Liver (tissue), 8 donors: ENCODE measurements at regions not wholly inside any gene's neighbourhood (a gene's known extent, or its start where the extent isn't known, plus 50 kb on each side); places are given as distances from the start of the nearest gene placed in this dataset.

ENCODE experiments used
- DNase-seq: peaks from one replicate; pipeline ENCODE4 v3.0.0-alpha.2; 2017; ENCODE audit warnings: low spot score
- H3K27ac ChIP-seq, 2 donors: one replicate each; pipeline ENCODE4 v1.7.0; 2013; ENCODE audit warnings: inconsistent platforms in 2 of 2, low read length in 2 of 2, control low read depth in 1 of 2, low read depth in 1 of 2, mild to moderate bottlenecking in 1 of 2
- H3K27me3 ChIP-seq, 4 donors: one replicate each; pipeline versions ENCODE4 v1.6.1 to v1.7.0; 2013; ENCODE audit warnings: low read length in 3 of 4, inconsistent platforms in 1 of 4, mild to moderate bottlenecking in 1 of 4, moderate library complexity in 1 of 4; ENCODE audit not compliant: control insufficient read depth in 4 of 4, insufficient read depth in 4 of 4
- H3K36me3 ChIP-seq, 4 donors: one replicate each; pipeline versions ENCODE4 v1.6.1 to v1.7.0; 2013; ENCODE audit warnings: low read length in 3 of 4, mild to moderate bottlenecking in 3 of 4, low read depth in 1 of 4, moderate library complexity in 1 of 4; ENCODE audit not compliant: control insufficient read depth in 4 of 4, insufficient read depth in 3 of 4
- H3K4me1 ChIP-seq, 4 donors: one replicate each; pipeline versions ENCODE4 v1.6.1 to v1.7.0; 2013; ENCODE audit warnings: low read length in 3 of 4, mild to moderate bottlenecking in 3 of 4, moderate library complexity in 1 of 4; ENCODE audit not compliant: control insufficient read depth in 4 of 4, insufficient read depth in 4 of 4
- H3K4me3 ChIP-seq, 3 donors: one replicate each; pipeline versions ENCODE4 v1.6.1 to v1.7.0; 2013; ENCODE audit warnings: low read length in 3 of 3, control low read depth in 1 of 3, low read depth in 1 of 3, mild to moderate bottlenecking in 1 of 3
- H3K9ac ChIP-seq, 2 donors: one replicate each; pipeline ENCODE4 v1.7.0; 2013; ENCODE audit warnings: low read length in 2 of 2, mild to moderate bottlenecking in 2 of 2, moderate library complexity in 2 of 2, control low read depth in 1 of 2, low read depth in 1 of 2
- H3K9me3 ChIP-seq, 4 donors: one replicate each; pipeline versions ENCODE4 v1.6.1 to v1.7.0; 2013; ENCODE audit warnings: low read length in 3 of 4; ENCODE audit not compliant: control insufficient read depth in 4 of 4
- EGR1 ChIP-seq, 2 donors: IDR thresholded peaks; 2 replicates each; pipeline ENCODE4 v1.6.1; 2016 to 2018; ENCODE audit warnings: antibody characterized with exemption in 2 of 2, low read depth in 2 of 2
- FOXA1 ChIP-seq: IDR thresholded peaks from 2 replicates; pipeline ENCODE4 v1.6.1; 2016; ENCODE audit warnings: antibody characterized with exemption
- FOXA2 ChIP-seq: IDR thresholded peaks from 2 replicates; pipeline ENCODE4 v1.6.1; 2016; ENCODE audit warnings: antibody characterized with exemption
- GABPA ChIP-seq, 2 donors: IDR thresholded peaks in 1 of 2; conservative IDR thresholded peaks in 1 of 2; 2 replicates each; pipeline ENCODE4 v1.6.1; 2016; ENCODE audit warnings: antibody characterized with exemption in 2 of 2, mild to moderate bottlenecking in 1 of 2, moderate library complexity in 1 of 2
- HNF4A ChIP-seq, 2 donors: conservative IDR thresholded peaks; 2 replicates each; pipeline ENCODE4 v1.6.1; 2016; ENCODE audit warnings: antibody characterized with exemption in 2 of 2, mild to moderate bottlenecking in 2 of 2
- HNF4G ChIP-seq: IDR thresholded peaks from 2 replicates; pipeline ENCODE4 v1.6.1; 2016; ENCODE audit warnings: antibody characterized with exemption
- JUND ChIP-seq, 2 donors: IDR thresholded peaks; 2 replicates each; pipeline ENCODE4 v1.6.1; 2016; ENCODE audit warnings: antibody characterized with exemption in 2 of 2
- MAX ChIP-seq: IDR thresholded peaks from 2 replicates; pipeline ENCODE4 v1.6.1; 2016; ENCODE audit warnings: antibody characterized with exemption
- NR2F2 ChIP-seq: IDR thresholded peaks from 2 replicates; pipeline ENCODE4 v1.6.1; 2016; ENCODE audit warnings: antibody characterized with exemption
- RAD21 ChIP-seq, 2 donors: IDR thresholded peaks; 2 replicates each; pipeline ENCODE4 v1.6.1; 2016; ENCODE audit warnings: antibody characterized with exemption in 2 of 2, mild to moderate bottlenecking in 2 of 2
- RXRA ChIP-seq, 2 donors: IDR thresholded peaks; 2 replicates each; pipeline ENCODE4 v1.6.1; 2017 to 2018; ENCODE audit warnings: antibody characterized with exemption in 2 of 2, mild to moderate bottlenecking in 1 of 2
- YY1 ChIP-seq: IDR thresholded peaks from 2 replicates; pipeline ENCODE4 v1.6.1; 2016; ENCODE audit warnings: antibody characterized with exemption, mild to moderate bottlenecking
- WGBS: extraction: QIAGEN DNeasy Blood & Tissue Kit; methylation state at CpG from one replicate; pipeline ENCODE4 v1.1.7; 2013; 5-methylcytosine and 5-hydroxymethylcytosine counted together
- TF ChIP-seq, protein P1 (sequence below): fragments of 150-350 bp; IDR thresholded peaks from 2 replicates; pipeline ENCODE4 v1.5.1; 2017; ENCODE audit warnings: improper control_type of control experiment, low read depth, low read length; ENCODE audit not compliant: missing input control
- TF ChIP-seq, protein P2 (sequence below): IDR thresholded peaks from 2 replicates; pipeline ENCODE4 v1.6.1; 2016; ENCODE audit warnings: antibody characterized with exemption, mild to moderate bottlenecking
- TF ChIP-seq, protein P3 (sequence below): IDR thresholded peaks from 2 replicates; pipeline ENCODE4 v1.6.1; 2016; ENCODE audit warnings: antibody characterized with exemption
- TF ChIP-seq, protein P4 (sequence below): IDR thresholded peaks from 2 replicates; pipeline ENCODE4 v1.6.1; 2016; ENCODE audit warnings: antibody characterized with exemption
- donor health status: healthy.
- donor health status: healthy.
- donor health status: healthy.
- donor health status: healthy.
- donor health status: healthy.

GRCh38 chr10:78190051-78190825 lies 156.6 kb downstream of the RPS24 start (continued):
- TF ChIP-seq, protein P1, sequence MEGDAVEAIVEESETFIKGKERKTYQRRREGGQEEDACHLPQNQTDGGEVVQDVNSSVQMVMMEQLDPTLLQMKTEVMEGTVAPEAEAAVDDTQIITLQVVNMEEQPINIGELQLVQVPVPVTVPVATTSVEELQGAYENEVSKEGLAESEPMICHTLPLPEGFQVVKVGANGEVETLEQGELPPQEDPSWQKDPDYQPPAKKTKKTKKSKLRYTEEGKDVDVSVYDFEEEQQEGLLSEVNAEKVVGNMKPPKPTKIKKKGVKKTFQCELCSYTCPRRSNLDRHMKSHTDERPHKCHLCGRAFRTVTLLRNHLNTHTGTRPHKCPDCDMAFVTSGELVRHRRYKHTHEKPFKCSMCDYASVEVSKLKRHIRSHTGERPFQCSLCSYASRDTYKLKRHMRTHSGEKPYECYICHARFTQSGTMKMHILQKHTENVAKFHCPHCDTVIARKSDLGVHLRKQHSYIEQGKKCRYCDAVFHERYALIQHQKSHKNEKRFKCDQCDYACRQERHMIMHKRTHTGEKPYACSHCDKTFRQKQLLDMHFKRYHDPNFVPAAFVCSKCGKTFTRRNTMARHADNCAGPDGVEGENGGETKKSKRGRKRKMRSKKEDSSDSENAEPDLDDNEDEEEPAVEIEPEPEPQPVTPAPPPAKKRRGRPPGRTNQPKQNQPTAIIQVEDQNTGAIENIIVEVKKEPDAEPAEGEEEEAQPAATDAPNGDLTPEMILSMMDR: no peak
- no peak for TF ChIP-seq RAD21 (IDR thresholded peaks at IDR 0.05)

DNA sequence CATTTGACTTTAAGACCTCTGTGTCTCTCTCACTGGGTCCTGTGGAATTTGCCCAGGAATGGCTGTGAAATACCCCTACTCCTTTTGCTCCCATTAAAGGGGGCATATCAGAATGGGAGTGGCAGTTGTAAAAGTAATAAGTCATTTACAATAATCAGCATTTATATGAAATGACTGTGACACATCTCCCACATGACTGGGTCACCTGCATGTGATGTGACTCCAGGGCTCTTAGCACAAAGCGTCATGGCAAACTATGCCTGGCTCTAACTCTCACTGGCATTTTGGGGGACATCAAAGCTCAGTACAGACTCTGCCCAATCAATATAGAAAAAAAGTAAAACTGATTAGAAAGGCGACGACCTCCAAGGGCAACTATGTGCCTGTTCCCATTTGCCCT lies 157.6 kb downstream of the RPS24 start:
- no peak overlapping the region for H3K4me3 ChIP-seq
- no peak overlapping the region for H3K27ac ChIP-seq
- whole genome bisulfite sequencing: 84% methylated on average over 3 of the region's 3 CpGs
- no peak overlapping the region for H3K9ac ChIP-seq
- peaks cover 2 to 7% (median 3%) of the 10 kb centered on the region in 4 donors for H3K9me3 ChIP-seq
- TF ChIP-seq, protein P1: no peak
- no peak for TF ChIP-seq EGR1 (IDR thresholded peaks at IDR 0.05; ENCODE audit: low read depth in 2 of 2)
- TF ChIP-seq HNF4A (conservative IDR thresholded peaks at IDR 0.05): no peak
- no peak for TF ChIP-seq RAD21 (IDR thresholded peaks at IDR 0.05)
- TF ChIP-seq JUND (IDR thresholded peaks at IDR 0.05): no peak
- TF ChIP-seq HNF4G: no peak
- no peak for DNase-seq
- no peaks in the 10 kb centered on the region for H3K36me3 ChIP-seq
- no peaks in the 10 kb centered on the region for H3K4me1 ChIP-seq
- no peaks in the 10 kb centered on the region for H3K27me3 ChIP-seq

DNA sequence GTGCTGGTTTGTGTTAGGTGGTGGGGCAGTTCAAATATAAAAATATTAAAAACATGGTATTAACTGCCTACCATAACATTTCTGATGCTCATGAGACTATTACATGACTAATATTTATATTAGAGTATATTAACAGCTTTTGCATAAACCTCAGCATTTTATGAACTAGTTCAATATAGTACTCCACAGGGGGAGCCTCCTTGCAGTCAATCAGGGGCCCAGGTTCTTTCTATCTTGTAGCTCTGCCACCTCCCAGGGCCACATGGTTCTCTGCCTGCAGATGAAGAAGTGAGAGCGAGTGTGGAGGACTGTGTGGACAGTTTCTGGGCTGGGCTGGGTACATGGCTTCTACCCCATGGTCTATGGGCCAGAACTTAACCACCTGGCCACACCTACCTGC lies 159.5 kb downstream of the RPS24 start:
- 90% methylated on average over 1 of the region's 1 CpG for WGBS
- H3K4me1 ChIP-seq: no peaks in the 10 kb centered on the region
- no peak for DNase-seq
- H3K9ac ChIP-seq: no peak overlapping the region
- peaks cover 2 to 7% (median 3%) of the 10 kb centered on the region in 4 donors for H3K9me3 ChIP-seq
- H3K27me3 ChIP-seq: no peaks in the 10 kb centered on the region
- H3K4me3 ChIP-seq: no peak overlapping the region
- no peaks in the 10 kb centered on the region for H3K36me3 ChIP-seq
- no peak overlapping the region for H3K27ac ChIP-seq
- TF ChIP-seq, protein P1: no peak
- no peak for TF ChIP-seq HNF4G
- no peak for TF ChIP-seq JUND (IDR thresholded peaks at IDR 0.05)
- TF ChIP-seq RAD21 (IDR thresholded peaks at IDR 0.05): no peak
- TF ChIP-seq YY1: no peak
- TF ChIP-seq GABPA (IDR thresholded peaks at IDR 0.05 in 1 of 2, conservative IDR thresholded peaks at IDR 0.05 in 1 of 2): no peak
- no peak for TF ChIP-seq NR2F2
- no peak for TF ChIP-seq EGR1 (IDR thresholded peaks at IDR 0.05; ENCODE audit: low read depth in 2 of 2)
- no peak for TF ChIP-seq RXRA (IDR thresholded peaks at IDR 0.05)
- TF ChIP-seq MAX: no peak
- TF ChIP-seq, protein P2, sequence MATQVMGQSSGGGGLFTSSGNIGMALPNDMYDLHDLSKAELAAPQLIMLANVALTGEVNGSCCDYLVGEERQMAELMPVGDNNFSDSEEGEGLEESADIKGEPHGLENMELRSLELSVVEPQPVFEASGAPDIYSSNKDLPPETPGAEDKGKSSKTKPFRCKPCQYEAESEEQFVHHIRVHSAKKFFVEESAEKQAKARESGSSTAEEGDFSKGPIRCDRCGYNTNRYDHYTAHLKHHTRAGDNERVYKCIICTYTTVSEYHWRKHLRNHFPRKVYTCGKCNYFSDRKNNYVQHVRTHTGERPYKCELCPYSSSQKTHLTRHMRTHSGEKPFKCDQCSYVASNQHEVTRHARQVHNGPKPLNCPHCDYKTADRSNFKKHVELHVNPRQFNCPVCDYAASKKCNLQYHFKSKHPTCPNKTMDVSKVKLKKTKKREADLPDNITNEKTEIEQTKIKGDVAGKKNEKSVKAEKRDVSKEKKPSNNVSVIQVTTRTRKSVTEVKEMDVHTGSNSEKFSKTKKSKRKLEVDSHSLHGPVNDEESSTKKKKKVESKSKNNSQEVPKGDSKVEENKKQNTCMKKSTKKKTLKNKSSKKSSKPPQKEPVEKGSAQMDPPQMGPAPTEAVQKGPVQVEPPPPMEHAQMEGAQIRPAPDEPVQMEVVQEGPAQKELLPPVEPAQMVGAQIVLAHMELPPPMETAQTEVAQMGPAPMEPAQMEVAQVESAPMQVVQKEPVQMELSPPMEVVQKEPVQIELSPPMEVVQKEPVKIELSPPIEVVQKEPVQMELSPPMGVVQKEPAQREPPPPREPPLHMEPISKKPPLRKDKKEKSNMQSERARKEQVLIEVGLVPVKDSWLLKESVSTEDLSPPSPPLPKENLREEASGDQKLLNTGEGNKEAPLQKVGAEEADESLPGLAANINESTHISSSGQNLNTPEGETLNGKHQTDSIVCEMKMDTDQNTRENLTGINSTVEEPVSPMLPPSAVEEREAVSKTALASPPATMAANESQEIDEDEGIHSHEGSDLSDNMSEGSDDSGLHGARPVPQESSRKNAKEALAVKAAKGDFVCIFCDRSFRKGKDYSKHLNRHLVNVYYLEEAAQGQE: no peak
- TF ChIP-seq, protein P3, sequence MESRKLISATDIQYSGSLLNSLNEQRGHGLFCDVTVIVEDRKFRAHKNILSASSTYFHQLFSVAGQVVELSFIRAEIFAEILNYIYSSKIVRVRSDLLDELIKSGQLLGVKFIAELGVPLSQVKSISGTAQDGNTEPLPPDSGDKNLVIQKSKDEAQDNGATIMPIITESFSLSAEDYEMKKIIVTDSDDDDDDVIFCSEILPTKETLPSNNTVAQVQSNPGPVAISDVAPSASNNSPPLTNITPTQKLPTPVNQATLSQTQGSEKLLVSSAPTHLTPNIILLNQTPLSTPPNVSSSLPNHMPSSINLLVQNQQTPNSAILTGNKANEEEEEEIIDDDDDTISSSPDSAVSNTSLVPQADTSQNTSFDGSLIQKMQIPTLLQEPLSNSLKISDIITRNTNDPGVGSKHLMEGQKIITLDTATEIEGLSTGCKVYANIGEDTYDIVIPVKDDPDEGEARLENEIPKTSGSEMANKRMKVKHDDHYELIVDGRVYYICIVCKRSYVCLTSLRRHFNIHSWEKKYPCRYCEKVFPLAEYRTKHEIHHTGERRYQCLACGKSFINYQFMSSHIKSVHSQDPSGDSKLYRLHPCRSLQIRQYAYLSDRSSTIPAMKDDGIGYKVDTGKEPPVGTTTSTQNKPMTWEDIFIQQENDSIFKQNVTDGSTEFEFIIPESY: no peak
- TF ChIP-seq, protein P4, sequence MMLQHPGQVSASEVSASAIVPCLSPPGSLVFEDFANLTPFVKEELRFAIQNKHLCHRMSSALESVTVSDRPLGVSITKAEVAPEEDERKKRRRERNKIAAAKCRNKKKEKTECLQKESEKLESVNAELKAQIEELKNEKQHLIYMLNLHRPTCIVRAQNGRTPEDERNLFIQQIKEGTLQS: no peak
- TF ChIP-seq FOXA2: no peak
- no peak for TF ChIP-seq FOXA1
